Erythroblast (primary cell): ENCODE measurements at regions not wholly inside any gene's neighbourhood (a gene's known extent, or its start where the extent isn't known, plus 50 kb on each side); places are given as distances from the start of the nearest gene placed in this dataset.

ENCODE experiments used
- DNase-seq, 2 experiments: peaks; one replicate each; lab custom pipeline; 2025; lab: John Stamatoyannopoulos, UW
- GATA1 ChIP-seq: IDR thresholded peaks from 2 replicates; pipeline ENCODE4 v1.6.1; 2011; ENCODE audit warnings: low read depth, mild to moderate bottlenecking, control low read depth, low read length, moderate library complexity
- POLR2A ChIP-seq: IDR thresholded peaks from 2 replicates; pipeline ENCODE4 v1.6.1; 2011; ENCODE audit warnings: mild to moderate bottlenecking, low read length

DNA sequence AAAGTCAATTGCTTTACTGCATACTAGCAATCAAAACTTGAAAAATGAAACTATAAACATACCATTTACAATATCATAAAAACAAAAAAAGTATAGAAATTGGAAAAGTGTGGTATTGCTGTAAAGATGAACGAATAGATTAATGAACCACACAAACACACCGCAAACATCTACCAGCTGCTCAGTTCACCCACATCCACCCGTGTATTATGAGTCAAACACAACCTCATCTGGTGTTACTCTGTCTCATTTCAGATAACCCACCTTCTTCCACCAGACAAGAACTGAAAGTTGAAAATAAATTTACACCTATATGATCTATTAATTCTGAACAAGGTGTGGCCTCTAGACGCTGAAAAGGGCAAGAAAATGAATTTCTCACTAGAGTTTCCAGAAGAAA is 53.3 kb downstream of the BLID start:
- TF ChIP-seq GATA1 (no peak), POLR2A (no peak)

DNA sequence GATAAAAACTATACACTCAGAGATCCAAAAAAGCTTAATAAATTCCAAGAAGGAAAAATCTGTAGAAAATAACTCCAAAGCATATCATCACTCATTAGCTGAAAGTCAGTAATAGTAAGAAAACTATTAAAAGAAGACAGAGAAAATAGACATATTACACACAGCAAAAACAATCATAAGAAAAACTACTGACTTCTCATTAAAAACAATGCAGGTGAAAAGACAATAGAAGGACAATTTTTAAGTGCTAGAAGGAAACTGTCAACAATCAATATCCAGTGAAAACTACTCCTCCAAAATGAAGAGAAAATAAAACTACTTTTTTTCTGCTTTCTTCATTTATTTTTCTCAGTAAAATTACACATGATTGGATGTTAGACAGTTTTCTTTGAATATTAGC is 56.5 kb downstream of the BLID start:
- no peak for TF ChIP-seq POLR2A
- no peak for TF ChIP-seq GATA1
- DNase-seq = no peak

More for the DNA sequence above, 53.3 kb downstream of the BLID start:
- no peak for DNase-seq

DNA sequence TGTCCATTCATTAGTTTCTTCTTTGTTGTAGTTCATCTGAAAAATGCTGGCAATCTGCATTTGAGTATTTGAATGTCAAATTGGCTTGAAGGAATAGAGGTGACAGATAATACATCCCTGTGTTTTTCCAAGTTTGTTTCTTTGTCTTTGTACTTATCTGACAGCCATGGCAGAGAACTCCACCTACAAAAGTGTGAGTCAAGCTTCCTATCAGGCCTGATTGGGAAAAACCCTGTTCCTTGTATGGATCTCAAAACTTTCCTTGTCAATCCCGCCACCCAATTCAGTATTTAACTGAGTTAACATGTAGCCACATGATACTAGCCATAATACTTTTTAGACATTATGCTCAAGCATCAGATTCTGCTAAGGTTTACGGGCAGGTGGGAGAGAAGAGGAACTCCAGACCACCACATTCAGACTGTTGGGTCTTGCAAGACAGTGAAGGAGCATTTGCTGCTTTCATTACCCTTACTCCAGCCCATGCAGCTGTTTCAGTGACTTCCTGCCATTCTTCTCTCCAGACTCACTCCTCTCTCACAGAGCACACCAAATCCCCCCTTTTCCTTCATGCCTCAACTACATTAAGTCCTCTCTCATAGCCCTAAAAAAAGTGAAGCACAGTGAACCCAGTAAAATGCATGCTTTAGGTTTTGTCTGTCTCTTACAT is 65.9 kb downstream of the BLID start:
- TF ChIP-seq GATA1 (no peak), POLR2A (no peak)
- DNase-seq = no peak

DNA sequence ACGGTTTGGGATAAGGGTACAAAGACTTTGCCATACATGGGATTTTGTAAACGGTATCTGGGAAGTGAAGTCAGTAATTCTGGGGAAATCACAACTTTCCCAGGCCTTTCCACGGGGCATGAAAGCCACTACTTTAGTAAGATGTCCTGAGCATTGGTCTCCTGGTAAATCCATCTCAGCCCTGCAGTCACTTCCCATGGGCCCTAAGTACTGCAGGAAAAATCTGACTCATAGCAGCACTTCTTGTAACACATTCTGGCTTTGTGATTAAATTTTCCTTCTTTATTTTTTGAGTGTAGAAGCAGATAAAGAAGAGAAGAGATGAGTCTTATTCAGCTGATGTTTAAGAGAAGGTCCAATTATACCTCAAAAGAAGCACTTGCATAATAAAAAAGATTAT is 67.6 kb downstream of the BLID start:
- DNase-seq = no peak
- no peak for TF ChIP-seq GATA1
- no peak for TF ChIP-seq POLR2A

DNA sequence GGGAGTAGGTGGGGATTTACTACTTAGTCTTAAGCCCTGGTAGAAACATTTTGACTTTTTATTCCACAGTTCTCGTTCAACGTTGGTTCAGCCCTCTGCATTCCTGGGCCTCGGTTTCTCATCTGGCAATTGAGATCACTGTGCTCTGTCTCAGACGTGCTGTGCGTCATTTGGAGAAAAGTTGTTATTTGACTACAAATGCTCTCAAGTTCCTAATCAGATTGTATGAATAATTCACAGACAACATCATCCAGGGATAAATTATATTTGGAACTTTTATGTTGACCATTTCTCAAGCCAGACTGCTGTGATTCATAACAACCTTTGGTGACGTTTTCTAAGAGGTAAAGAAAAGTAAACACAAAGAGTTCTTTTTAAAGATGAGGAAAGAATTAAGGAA is 69.2 kb downstream of the BLID start:
- no peak for DNase-seq
- TF ChIP-seq POLR2A = no peak
- TF ChIP-seq GATA1 = no peak

DNA sequence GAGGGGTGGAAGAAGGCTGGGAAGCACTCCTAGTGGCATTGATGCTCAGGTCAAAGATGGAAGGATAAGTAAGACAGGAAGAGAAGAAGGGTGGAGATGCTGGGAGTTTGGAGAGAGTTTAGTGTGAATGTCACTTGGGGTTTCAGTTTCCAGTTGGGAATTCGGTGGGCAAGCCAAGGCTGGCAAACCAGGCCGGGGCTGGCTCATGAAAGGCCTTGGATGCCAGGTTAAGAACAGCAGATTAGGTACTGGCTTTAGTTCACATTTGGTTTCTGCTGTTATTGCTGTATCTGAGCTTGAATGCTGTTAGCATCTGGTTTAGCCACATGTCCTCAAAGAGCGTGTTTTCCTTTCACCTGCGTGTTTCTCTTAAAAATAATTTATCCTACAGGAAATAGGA is 69.6 kb downstream of the BLID start:
- DNase-seq = no peak
- TF ChIP-seq GATA1 = no peak
- TF ChIP-seq POLR2A = no peak

DNA sequence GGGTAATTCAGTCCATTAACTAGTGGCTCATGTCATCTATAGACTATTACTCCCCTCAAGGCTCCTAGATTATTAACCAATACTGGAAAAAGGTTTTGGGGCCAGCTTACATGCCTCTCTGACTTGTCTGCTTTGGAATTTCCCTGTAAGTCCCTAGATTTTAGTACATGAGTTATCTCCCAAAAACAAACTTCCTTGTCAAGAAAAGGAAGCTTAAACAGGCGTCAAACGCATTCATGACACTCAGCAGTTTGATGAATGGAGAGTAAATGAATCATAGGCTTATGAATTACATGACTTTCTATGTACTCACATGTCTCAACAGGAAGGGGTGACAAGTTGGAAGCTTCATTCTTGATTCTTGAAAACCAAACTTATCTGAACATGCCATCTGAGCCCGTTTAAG is 70.8 kb downstream of the BLID start:
- TF ChIP-seq POLR2A (no peak), GATA1 (no peak)
- DNase-seq = no peak

DNA sequence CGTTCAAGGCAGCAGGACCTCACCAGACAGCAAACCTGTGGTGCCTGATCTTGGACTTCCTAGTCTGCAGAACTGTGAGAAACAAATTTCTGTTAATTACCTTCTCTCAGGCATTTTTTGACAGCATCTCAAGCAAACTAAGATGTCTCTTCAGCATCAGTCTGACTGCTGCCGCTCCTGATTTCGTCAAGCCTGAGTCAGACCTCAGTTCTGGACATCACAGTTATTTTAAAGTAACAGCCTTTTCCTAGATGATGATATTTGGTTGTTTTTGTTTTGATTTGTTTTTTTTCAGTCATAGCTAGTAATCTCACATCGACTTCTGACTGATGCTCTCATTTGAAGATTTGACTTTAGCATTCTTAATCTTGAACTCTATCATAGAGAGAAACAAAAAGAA is 71.9 kb downstream of the BLID start:
- DNase-seq = no peak
- TF ChIP-seq GATA1 (no peak), POLR2A (no peak)

DNA sequence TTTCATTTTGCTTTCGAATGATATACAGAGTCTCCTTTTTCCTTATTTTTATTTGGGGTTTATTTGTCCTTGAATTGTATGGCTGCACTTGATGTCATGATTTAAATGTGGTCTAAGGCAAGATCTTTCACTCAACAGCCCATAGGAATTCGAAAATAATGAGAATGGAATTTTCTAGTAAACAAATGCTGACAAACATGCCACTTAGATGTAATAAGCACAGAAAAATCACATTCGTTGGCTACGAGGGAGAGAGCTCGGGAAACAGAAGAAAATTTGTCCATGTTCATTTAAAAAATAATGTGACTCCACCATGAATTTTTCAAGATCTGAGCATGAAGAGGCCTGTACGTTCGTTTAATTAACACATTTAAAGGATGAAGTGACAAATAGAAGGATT is 73.0 kb downstream of the BLID start:
- no peak for DNase-seq
- TF ChIP-seq POLR2A (no peak), GATA1 (no peak)

DNA sequence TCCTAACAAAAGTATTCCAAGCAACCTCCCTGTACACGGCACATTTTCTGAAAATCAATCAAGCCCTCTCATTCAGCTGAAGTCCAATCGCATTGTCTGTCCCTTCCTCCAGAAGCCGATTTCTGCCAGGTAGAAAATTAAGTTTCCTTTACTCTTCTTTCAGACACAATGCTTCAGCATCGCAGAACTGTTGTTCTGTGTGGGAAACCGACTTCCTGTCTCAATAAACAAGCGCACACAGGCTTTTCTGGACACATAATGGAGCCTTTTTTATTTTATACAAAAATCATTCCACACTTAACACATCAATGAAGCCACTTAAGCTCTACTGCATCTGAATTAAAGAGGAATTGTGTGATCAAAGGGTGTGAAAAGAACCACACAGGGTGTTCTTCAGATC is 75.6 kb downstream of the BLID start:
- no peak for DNase-seq
- no peak for TF ChIP-seq POLR2A
- TF ChIP-seq GATA1 = no peak

DNA sequence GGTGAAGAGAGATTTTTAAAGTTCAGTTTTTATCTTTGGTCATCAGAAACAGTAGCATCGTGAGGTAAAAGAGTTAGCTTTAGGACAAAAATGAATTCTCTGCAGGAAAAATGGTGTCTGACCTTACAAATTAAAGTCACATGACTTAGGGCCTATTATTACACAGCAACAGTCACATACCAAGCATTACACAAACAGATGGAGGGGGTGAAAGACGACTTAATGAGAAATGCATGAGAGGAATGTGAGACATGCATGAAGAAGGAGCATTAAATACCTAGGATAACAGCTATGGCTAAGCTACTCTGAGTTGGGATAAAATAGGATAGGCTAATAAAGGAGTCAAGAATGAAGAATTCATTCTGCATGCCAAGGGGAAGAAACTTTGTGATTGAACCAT is 77.5 kb downstream of the BLID start:
- TF ChIP-seq POLR2A = no peak
- no peak for TF ChIP-seq GATA1
- no peak for DNase-seq

DNA sequence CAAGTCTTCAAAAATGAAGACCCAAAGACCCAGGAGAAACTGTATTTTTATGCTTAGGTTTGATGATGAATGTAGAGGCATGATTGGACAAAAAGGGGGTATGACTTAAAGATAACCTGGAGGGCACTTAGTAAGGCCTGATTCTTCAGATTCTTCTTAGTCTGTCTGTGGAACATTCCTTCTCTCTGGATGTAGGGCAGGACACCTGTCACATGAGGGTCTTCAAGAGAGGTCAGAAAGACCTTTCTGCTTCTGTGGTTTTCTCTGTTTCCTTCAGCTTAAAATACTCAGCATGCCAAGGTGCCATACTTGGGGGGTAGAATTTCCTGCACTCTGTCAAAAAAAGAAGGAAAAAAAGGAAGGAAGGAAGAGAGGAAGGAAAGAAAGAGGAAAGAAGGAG is 78.1 kb downstream of the BLID start:
- TF ChIP-seq POLR2A = no peak
- TF ChIP-seq GATA1 = no peak

DNA sequence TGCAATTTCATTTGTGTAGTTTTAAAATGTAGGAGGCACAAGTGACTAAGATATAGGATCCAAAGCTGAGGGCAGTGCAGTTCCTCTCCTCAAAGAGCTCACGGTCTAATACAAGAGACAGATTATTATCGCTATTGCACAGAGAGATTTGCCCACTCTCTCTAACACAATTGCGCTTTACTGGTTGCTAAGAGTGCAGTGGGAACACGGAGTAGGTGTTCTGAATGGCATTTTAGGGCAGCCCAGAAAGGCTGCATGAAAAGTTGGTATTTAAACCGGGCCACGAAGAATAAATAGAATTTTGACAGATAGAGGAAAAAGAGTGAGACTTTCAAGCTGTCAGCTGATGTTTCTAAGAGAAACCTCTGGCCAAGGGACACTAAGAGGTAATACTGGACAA is 79.5 kb downstream of the BLID start:
- no peak for TF ChIP-seq GATA1
- TF ChIP-seq POLR2A = no peak
- DNase-seq = no peak

More for the DNA sequence above, 78.1 kb downstream of the BLID start:
- no peak for DNase-seq

DNA sequence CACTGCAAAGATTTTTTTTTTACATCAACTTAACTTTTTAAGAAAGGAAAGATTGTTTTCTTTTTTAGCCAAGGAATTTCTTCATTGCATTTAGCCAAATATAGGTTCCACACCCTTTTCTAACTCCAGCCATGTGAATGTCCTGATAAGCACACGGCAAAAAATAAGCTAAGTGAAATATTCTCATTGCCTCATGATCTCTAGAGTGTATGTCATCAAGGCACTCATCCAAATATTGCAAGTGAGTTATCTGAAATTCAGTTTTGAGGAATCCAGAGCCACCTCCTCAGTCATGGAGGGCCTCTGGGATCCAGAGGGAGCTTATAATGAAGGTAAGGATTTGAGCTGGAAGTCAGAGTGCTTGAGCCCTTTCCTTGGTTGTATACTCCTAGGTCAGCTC is 80.0 kb downstream of the BLID start:
- TF ChIP-seq GATA1 = no peak
- no peak for TF ChIP-seq POLR2A
- no peak for DNase-seq

DNA sequence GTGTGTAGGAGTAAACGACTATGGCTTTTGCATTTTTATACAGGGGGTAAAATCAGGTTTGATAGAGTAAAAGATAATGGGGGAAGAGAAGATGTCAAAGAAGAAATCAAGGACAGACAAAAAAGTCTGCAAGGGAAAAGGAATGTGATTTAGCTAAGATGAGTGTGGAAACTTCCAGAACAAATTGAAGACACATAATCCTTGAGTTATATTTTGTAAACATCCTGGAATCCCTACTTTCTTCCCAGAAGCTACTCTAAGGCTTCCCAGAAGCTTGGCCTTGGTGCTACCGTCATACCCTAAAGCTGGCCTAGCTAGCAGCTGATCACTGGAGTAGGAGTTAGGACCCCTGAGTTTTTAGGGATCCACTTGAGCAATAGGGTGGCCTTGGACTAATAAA is 82.4 kb downstream of the BLID start:
- no peak for DNase-seq
- no peak for TF ChIP-seq GATA1
- no peak for TF ChIP-seq POLR2A
